ENCODE measurements at regions not wholly inside any gene's neighbourhood (a gene's known extent, or its start where the extent isn't known, plus 50 kb on each side); places are given as distances from the start of the nearest gene placed in this dataset.

DNA sequence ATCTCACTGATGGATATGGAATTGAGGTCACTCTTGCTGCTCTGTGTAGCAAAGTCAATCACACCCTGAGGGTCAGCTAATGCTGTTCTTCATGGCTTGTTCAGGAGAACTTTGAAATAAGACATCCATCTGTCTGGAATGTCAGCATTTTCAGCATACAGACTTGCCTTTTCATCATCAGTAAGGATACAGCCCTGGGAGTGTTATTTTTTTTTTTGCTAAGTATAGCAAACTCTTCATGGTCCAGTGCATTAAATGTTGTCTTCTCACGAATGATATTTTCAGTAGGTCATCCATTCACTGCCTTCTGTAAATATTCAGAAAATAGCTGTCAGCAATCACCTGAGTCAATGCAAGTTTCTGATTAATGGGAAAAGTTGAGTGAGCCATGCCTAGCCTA is 268.8 kb upstream of the SMIM31 start:
- no peak for DNase-seq (ENCODE audit: low read depth in 3 of 3)

DNA sequence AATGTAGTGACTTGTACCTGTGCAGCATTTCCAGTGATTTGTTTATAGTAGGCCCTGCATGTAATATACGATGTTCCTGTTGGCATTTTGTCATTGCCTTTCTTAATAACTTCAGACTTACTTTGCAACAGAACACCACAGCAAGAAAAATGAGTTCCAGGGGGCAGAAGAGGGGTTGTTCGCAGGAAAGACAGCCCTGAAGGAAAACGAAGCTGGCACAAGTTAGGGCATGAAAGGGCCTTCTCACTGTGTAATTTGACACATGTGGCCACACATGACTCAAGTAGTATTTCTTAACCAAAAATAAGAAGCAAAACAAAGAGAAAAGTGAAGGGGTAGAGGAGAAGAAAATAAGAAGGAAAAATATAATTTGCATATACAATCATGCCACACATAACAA is 265.8 kb upstream of the SMIM31 start:
- DNase-seq (ENCODE audit: low read depth in 3 of 3), result no peak

DNA sequence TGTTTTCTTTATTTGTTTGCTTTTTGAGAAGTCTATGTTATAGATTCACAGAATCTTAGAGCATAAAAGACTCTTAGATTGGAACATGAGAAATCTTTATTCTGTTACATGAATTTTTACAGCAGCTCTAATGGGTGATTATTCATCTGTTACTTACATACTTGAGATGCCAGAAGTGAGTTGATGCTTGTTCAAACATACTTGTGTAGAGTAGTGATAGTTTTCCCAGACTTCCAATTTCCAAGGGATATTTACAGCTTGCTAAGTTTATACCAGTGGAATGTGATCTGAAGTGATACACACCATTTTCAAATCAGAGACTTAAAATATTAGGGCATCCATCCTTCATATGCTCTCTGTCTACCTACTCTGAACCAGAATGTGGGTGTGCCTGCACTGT is 252.9 kb upstream of the SMIM31 start:
- DNase-seq (ENCODE audit: low read depth in 3 of 3), result no peak

DNA sequence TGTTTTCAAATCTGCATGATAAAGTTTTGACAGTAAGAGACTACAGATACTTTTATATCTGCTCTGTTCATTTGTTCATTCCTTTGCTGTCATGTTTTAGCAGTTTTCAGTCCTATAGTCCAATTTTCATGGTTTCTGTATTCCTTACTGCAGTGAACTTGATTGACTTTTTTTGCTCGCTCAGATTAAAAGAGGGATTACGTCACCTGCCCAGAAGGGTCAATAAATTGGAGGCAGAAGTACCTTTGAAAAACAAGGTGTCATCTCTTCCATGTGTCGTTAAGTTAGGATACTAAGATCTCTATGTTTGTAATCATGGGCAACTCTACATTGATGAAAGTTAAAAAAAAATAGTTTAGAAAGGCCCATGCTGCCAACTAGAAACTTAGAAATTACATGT is 250.1 kb upstream of the SMIM31 start:
- no peak for DNase-seq (ENCODE audit: low read depth in 3 of 3)

DNA sequence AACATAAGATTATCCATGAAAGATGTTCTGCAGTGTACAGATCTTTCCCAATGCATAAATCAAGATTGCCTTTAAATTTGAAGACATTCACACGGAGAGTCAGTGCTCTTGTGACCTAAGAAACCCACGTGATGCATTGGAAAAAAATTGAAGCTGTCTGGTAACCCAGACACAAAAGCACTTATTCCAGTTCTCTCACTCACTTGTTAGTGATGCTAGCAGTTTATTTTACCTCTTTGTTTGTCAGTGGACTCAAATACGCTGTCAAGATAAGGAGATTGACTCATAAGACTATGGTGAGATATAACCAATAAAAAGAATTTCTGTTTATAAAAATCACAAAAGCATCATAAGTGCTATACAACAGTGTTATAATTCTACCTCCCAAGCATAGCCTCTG is 245.8 kb upstream of the SMIM31 start:
- no peak for DNase-seq (ENCODE audit: low read depth in 3 of 3)

DNA sequence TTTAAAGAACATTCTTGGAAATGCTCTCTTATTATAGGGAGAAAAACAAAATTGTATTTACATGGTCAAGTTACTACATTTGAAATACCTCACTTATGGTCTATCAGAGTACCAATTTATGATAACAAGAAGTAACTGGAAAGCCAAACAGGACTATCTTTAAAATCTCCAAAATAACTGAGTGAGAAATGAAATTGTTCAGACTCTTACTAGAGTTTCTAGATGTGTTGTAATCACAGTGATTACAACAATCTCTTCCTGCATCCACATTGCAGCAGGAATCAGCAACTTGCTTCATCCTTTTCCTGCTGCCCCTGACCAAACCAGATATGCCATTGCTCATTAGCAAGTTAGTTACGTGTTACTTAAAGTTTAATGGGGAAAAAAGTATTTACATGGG is 245.2 kb upstream of the SMIM31 start:
- DNase-seq (ENCODE audit: low read depth in 3 of 3), result no peak

DNA sequence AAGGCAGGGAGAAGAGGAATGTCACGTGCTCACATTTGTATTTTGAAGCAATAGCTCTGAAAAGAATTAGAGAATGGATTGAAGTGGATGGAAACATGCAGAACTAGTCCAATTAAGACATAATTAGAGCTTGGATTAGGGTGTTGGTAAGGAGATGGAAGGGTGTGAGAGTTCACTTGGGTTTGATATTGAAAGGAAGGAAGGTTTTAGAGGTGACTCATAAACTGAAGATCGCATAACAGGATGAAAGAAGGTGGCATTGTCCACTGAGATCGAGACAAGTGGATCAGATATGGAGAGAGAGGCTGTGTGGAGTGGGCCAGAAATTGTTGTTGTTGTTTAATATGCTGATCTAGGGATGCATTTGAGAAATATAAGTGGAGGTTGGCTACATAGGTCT is 244.0 kb upstream of the SMIM31 start:
- DNase-seq (ENCODE audit: low read depth in 3 of 3), result no peak

DNA sequence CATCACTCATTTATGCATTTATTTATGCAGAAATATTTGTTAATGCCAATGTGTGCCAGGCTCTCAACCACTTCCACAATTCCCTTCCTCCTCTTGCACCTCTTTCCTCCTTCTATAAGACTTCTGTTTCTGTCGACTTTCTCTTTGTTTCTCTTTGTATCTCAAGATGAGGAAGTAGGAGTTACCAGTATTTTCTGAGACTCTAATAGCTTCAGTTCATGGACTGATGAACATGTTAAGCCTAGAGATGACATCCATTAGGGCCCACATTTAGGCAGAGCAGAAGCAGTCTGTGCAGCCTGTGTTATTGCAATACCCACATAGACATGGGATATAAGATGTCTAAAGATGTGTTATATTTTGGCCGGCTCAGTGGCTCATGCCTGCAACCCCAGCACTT is 241.8 kb upstream of the SMIM31 start:
- DNase-seq (ENCODE audit: low read depth in 3 of 3), result no peak

DNA sequence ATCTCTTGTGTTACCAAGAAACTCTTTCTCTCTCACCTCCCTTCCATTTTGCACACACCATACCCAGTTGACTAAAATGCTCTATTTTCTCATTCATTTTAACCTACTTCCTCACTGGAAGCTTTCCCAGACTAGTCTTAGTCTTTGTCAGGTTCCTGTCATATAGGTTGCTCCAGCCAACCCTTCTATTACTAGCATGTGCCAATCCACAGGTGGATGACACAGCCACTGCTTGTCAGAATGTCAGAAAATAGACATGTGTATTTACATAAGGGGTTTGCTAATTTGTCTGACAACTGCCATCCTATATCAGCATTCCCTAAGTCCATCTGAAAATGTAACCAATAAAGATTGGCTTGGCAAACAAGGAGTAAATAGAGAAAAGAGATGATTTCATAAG is 239.2 kb upstream of the SMIM31 start:
- DNase-seq (ENCODE audit: low read depth in 3 of 3), result no peak

DNA sequence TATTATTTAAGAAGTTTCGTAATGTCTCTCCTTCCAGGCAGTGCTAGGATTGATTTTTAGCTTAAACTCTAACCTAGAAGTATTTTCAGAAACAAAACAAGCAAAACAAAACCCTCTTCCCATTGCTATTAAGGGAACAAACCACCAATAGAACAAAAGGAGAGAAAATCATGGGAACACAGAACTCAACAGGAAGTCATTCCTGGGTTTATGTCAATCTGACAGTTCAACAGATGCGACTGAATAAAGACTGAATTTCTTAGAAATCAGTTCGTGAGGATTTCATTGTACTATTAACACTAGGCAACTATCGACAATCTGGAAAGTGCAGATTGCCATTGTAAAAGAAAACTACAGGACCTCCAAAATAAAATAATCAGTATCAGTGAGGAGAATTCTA is 229.1 kb upstream of the SMIM31 start:
- DNase-seq (ENCODE audit: low read depth in 3 of 3), result no peak

DNA sequence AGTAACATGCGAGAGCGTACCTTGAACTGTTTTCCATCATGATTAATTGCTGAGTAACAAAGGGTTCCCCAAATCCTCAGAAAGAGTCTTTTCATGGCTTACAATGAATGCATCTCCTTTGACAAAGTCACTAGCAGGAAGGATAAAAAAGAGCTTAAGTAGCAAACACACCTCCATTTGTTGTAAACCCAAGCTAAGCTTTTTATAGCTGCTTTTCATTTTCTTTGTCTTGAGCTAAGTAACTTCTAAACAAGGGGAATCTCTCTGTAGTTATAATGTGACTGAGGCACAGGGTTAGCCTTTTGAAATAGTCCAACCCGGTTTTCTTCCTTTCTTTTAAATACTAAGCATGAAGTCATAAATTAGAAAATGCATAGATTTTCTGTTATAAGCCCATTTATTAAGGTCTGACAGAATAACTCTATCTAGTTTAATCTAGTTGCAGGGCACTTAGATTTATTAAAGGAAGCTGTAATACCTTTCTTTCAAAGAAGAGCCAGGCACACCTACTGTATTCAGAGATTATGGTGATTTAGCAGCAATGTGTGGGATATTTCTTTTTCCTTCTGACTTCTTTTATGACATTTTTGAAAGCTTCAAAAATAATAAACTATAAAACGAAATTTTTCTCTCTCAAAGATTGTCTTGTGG is 226.9 kb upstream of the SMIM31 start:
- no peak for DNase-seq (ENCODE audit: low read depth in 3 of 3)

DNA sequence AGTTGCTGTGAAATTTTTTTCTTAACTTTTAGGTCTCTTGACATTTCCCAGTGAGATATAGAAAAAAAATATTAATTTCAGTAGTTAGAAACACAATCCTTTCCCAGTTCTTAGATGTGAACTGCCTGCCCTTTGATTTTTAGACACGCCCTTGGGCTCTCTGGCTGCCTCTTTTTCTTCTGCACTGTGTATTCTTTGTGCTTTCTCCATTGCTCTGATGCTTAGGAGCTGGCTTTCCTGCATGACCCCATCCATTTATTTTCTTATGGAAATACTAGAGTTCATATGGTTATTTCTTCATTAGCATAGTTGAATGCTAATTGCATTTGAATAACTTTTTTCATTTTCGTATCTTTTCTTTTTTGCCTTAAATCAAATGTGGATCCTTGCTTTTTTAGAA is 224.9 kb upstream of the SMIM31 start:
- no peak for DNase-seq (ENCODE audit: low read depth in 3 of 3)

DNA sequence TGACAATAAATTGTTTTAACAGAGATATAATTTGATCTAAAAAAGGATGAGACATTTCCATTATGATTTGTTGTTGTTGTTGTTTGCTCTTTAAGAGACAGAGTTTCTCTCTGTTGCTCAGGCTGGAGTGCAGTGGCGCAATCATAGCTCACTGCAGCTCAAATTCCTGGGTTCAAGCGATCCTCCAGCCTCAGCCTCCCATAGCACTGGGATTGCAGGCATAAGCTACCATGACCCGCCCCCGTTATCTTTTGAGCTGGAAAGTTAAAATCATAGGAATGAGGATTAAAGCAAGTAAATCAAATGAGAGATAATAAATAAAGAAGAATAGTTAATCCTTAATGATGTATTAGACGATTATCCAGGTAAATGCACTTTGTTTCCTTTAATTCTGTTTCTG is 224.4 kb upstream of the SMIM31 start:
- no peak for DNase-seq (ENCODE audit: low read depth in 3 of 3)

DNA sequence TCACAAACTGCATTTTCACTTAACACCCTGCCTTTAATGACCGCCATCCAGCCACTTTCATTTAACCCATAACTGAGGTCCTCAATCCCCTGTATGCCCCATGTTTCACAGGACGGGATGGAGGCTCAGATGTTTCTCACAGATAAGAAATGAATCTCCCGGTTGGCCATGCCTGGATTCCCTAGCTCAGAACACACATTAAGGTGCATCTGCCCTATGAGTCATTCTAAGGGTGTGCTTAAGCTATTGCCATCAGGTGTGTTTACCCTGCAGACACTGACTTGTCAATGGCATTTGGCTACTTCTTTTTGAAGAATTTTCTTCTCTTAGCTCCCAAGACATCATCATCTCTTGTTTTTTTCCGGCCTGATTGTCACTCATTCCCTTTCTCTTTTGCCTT is 222.6 kb upstream of the SMIM31 start:
- no peak for DNase-seq (ENCODE audit: low read depth in 3 of 3)

DNA sequence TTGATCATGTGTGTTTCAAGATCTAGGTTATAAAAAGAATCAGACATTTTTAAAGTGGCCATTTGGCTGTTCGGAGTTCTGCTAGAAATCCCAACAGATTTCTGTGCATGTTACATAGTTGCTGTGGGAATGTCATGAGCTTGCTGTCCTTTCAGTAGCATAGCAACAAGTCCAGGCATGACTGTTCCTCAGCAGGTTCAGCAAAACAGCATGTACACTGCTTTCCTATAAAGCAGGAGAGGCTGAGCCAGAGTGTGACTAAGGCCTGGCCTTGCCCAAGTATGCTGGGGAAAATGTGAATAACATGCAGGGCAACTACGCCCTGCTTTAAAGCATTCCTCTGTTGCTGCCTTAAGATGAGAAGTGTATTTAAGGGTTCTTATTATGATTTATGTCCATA is 217.1 kb upstream of the SMIM31 start:
- DNase-seq (ENCODE audit: low read depth in 3 of 3), result no peak

DNA sequence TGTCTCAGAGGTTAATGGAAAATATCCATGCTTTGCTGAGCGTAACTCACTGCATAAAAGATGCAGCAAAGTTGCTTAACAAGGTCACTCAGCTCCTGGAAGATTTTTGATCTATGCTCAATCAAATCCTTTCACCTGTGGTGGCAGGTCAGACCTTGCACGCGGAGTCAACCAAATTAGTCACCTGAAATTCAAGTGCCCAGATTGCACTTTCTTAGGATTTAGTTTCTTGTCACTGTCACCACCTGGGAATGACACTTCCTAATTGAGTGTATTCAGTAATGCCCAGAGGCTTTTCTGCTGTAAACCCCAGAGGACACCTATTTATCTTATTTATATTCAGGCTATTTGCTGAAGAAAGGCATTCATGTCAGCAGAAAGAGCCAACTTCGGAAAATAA is 215.8 kb upstream of the SMIM31 start:
- no peak for DNase-seq (ENCODE audit: low read depth in 3 of 3)

DNA sequence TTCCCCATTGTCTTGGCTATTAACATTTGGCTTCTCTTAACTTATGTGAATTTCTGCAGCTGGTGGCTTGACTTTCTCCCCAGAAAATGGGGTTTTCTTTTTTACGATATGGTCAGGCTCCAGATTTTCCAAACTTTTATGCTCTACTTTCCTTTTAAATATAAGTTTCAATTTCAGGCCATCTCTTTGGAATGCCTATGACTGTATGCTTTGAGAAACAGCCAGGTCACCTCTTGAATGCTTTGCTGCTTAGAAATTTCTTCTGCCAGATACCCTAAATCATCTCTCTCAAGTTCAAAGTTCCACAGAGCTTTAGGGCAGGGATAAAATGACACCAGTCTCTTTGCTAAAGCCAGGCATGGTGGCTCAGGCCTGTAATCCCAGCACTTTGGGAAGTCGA is 212.9 kb upstream of the SMIM31 start:
- DNase-seq (ENCODE audit: low read depth in 3 of 3), result no peak

DNA sequence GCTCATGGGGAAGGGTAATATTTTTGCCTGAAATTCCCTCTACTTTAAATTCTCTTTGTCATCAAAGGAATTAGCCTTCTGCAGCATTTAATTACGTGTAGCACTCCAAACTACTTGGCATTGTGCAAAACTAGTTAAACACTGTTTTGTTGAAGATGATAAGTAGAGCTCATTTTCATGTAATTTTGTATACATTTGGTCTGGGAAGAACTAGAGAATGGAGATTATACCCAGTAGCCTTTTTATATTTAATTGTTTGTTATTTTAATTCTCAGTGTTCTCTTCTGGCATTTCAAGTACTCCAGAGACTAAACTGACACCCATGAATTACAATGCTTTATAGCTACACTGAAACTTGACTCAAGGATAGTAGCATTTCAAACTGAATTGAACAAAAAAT is 211.5 kb upstream of the SMIM31 start:
- no peak for DNase-seq (ENCODE audit: low read depth in 3 of 3)

DNA sequence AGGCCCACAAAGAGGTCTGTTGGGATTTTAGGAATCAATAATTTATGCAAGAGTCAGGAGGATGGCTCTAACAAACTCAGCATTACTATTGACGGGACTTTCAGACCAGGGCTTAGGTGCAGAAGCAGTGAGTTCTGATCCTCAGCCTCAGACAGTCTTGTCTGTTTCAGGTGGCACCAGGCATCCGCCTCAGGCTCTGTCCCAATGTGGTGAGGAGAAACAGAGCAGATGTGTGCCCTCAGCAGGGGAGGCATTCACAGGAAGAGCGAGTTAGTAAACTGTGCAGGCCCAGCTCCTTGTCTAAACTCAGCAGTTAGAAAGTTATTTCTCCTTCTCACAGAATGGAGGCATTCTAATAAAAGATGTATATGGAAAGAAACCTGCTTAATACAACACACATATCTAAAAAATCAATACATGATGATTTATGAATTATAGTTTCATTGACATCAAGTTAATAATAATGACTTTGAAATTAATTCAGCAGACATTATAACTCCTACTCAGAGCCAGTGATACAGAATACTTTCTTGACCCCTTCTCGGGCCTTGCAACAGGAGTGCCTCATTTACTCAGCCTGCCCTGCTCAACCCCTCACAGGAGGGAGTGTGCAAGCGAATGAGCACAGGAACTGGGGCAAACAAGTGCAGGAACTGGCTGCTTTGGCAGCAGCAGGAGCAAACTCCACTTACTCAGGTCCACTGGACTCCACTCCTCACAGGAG is 202.8 kb upstream of the SMIM31 start:
- DNase-seq (ENCODE audit: low read depth in 3 of 3), result no peak

DNA sequence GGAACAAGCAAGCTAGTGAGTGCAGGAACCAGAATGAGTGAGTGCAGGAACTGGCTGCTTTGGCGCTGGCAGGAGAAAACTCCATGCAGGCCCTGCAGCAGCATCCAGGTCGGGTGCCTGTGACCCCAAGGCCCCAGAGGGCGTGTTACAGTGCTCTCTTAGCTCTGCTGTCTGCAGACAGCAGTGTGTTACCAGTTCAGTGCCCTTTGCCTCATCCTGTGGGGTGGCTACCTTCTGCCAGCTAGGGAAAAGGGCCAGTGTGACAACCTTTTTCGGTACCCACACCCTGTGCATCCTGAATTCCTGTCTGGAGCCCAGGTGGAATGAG is 202.3 kb upstream of the SMIM31 start:
- DNase-seq (ENCODE audit: low read depth in 3 of 3), result no peak

DNA sequence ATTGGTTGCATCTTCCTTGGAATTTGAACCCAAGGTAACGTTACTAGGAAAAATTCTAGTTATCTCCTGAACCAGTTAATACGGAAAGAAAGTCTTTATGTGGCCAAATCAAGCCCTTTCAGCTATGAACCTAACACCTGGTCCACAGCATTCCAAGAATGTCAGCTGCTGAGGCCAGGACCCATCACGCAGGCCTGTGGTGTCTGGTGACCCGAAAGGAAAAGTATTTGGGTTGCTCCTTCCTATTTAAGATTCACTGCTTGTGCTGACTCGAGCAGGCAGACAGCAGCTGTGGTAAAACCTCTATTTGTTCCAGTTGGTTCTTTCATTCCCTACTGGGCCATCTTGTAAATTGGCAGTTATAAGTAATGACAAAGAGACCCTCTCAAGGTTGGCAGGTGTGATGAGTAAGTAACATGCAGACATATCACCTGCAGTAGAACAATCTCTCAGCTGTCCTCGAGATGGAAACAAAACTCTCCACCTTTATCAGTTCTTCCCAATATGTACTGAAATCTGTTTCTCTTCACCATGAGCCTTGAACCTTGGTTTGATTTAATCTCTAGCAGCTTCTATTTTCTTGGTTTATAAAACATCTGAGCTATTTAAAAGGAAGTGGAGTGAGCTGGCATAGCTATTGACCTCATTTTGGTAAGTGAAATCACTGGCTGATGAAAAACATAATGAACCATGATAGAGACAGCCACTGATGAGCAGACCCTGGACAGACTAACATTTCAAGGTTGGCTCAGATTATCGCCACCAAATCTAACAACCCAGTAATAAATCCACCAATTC is 182.1 kb upstream of the SMIM31 start:
- no peak for DNase-seq (ENCODE audit: low read depth in 3 of 3)

DNA sequence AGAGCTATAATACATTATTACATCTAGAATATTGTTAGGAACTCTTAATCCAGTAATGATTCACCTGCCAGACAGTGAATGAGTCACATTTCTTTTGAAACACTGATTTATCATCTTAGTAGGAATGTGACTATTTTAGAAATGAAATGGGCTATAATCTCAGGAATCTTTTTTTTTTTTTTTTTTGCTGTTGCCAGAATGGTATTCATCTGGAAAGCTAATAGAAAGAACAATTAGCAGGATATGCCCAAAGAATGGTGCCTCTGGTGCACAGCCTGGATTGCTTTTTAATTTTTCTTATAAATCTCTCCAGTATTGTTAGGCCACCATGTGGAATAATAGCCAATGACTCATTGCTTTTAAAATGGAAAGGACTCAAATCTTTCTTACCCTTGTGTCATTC is 181.1 kb upstream of the SMIM31 start:
- no peak for DNase-seq (ENCODE audit: low read depth in 3 of 3)

DNA sequence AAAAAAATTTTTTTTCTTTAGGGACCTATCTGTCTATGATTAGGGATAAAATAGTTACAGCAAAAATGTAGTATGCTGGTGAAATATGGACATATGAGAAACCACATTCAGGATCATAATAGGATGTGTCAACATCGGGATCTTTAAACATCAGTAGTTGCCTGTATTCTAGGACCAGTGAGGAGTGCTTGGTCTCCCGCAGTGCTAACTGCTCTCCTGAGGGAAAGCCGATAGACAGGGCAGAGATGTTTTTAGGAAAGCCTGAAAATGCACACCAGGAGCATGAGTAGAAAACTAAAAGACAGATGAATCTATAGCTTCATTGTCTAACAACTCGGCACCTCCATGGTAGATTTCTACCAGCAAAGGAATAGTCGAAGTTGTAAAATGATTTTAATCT is 178.1 kb upstream of the SMIM31 start:
- no peak for DNase-seq (ENCODE audit: low read depth in 3 of 3)

All from stimulated activated CD4-positive, alpha-beta T cell treated with anti-CD3 and anti-CD28 coated beads, TNF-alpha, amount 100 ng/mL, for 48 hours (primary cell).